ENCODE measurements at regions not wholly inside any gene's neighbourhood (a gene's known extent, or its start where the extent isn't known, plus 50 kb on each side); places are given as distances from the start of the nearest gene placed in this dataset.
"Not testable (repeated sequence)": the region's sequence is repeated elsewhere in the genome, so short reads cannot be mapped to it uniquely, and the experiment has no call there.

DNA sequence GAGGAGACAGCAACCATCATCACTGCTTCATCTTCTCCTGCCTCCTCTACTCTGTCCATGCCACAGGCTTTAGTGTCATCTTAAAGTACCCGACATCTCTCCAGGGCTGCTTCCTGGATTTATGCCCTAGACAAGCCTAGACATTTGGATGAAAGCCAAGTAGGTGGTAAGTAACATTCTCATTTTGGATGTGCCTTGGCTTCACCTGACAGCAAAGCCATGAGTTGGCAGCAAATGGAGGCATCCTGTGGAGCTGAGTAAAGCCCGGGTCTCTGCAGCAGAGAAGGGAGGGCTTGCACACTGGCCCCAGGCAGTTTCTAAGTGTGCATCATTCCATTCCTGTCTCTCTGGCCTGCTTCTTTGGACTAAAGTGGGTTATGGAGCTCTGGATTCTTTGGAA lies 299.1 kb downstream of the DMAC1 start:
- Histone ChIP-seq H3K36me3 (no peaks in the 10 kb centered on the region), H3K4me3 (no peak overlapping the region), H3K9me3 (no peaks in the 10 kb centered on the region), H3K4me1 (ENCODE audit: insufficient read depth) (no peaks in the 10 kb centered on the region), H3K27ac (no peak overlapping the region), H3K27me3 (no peaks in the 10 kb centered on the region)
- intact Hi-C loops (cut with DNase I) = no loop called here
- TF ChIP-seq EP300 (IDR thresholded peaks at IDR 0.05) = no peak
- WGBS, 3 donors = 76 to 85% (median 80%) methylated on average over 2 of the region's 2 CpGs
- no peak for DNase-seq

DNA sequence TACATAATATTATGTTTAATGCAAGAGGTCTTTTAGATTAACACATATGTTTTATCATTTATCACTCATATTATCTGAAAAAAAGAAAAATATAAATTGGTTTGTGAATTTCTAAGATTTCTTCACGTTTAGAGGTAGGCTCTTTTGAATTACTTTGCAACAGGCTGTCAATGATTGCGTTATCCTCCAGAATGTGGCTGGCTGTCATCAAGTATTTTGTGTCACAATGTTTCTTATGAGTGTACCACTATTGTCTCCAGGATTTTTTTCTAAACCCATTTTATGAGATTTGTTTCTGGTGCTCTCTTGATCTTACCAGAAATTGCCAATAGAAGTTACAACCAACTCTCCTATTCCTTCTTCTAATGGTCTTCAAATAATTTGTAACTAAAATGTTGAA lies 307.9 kb downstream of the DMAC1 start:
- H3K4me3 ChIP-seq = no peak overlapping the region
- WGBS, 3 donors = 73 to 85% (median 84%) methylated on average over 2 of the region's 2 CpGs
- no peak overlapping the region for H3K27ac ChIP-seq
- no peaks in the 10 kb centered on the region for H3K9me3 ChIP-seq
- no peaks in the 10 kb centered on the region for H3K4me1 ChIP-seq (ENCODE audit: insufficient read depth)
- no peaks in the 10 kb centered on the region for H3K27me3 ChIP-seq
- no peak for DNase-seq
- intact Hi-C loops (cut with DNase I) = no loop called here
- no peaks in the 10 kb centered on the region for H3K36me3 ChIP-seq
- TF ChIP-seq EP300 (IDR thresholded peaks at IDR 0.05) (no peak), POLR2A (IDR thresholded peaks at IDR 0.05) (no peak)

DNA sequence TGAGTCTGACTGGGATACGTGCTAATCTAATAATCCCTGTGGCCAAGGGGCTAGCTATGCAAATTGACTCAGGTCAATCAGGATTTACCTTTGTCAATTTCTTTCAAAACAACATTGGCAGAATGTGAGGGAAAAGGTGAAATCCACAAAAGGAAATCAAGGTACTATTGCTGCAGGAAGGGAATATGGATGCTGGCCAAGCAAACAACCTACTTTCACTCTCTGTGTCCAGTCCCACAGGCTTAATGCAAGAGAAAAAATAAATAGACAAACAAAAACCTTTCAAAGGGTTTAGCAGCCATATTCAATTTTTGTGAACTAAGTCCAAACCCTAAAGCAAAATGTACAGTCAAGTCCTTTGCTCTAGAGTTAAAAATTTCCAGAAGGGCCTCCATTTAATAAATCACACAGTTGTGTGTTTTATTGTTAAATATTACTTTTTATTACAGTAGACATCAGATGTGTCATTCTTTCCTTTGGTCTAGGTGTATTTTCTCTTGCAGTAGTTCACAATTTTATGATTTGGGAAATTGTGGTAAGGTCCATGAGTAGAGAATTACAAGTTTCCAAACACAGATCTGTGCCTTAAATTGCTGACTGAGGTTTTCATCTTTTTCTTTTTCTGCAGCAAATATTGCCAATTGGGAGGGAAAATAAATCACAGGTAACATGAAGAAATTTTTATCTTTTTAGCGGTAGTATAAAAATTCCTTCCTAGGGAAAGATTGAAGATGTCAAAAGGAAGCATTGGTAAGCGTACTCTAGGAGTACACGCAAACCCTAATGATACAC lies 309.1 kb downstream of the DMAC1 start:
- DNase-seq = no peak
- H3K9me3 ChIP-seq = no peaks in the 10 kb centered on the region
- no peak for TF ChIP-seq POLR2A (IDR thresholded peaks at IDR 0.05)
- no peak for TF ChIP-seq EP300 (IDR thresholded peaks at IDR 0.05)
- TF ChIP-seq, protein P1, sequence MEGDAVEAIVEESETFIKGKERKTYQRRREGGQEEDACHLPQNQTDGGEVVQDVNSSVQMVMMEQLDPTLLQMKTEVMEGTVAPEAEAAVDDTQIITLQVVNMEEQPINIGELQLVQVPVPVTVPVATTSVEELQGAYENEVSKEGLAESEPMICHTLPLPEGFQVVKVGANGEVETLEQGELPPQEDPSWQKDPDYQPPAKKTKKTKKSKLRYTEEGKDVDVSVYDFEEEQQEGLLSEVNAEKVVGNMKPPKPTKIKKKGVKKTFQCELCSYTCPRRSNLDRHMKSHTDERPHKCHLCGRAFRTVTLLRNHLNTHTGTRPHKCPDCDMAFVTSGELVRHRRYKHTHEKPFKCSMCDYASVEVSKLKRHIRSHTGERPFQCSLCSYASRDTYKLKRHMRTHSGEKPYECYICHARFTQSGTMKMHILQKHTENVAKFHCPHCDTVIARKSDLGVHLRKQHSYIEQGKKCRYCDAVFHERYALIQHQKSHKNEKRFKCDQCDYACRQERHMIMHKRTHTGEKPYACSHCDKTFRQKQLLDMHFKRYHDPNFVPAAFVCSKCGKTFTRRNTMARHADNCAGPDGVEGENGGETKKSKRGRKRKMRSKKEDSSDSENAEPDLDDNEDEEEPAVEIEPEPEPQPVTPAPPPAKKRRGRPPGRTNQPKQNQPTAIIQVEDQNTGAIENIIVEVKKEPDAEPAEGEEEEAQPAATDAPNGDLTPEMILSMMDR (IDR thresholded peaks at IDR 0.05) = no peak
- intact Hi-C loops (cut with DNase I) = no loop called here
- WGBS, 3 donors = 92 to 95% (median 95%) methylated on average over 4 of the region's 4 CpGs
- no peaks in the 10 kb centered on the region for H3K27me3 ChIP-seq
- no peak overlapping the region for H3K4me3 ChIP-seq
- H3K36me3 ChIP-seq = no peaks in the 10 kb centered on the region
- H3K27ac ChIP-seq = no peak overlapping the region
- no peaks in the 10 kb centered on the region for H3K4me1 ChIP-seq (ENCODE audit: insufficient read depth)

DNA sequence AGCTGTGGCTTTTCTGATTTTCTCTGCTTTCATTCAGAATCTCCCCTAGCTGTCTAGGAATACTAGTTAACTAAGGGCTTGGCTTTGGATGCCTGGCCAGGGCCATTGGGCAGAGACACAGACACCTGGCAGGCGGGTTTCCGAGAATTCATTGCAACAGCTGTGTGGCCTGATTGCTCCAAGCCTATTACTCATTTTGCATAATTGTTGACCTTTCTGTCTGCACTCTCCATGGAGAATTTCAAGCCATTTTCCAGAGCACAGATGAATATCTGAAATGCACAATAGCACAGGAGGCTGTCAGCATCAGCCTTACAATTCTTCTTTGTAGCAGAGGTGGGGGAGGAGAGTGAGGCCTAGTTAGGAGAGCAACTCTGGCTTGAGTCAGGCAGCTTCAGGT lies 310.5 kb downstream of the DMAC1 start:
- DNase-seq = no peak
- Histone ChIP-seq H3K4me1 (ENCODE audit: insufficient read depth) (no peaks in the 10 kb centered on the region), H3K27me3 (no peaks in the 10 kb centered on the region), H3K4me3 (no peak overlapping the region), H3K9me3 (no peaks in the 10 kb centered on the region), H3K36me3 (no peaks in the 10 kb centered on the region), H3K27ac (no peak overlapping the region)
- 73 to 83% (median 82%) methylated on average over 2 of the region's 2 CpGs for WGBS, 3 donors
- TF ChIP-seq, protein P1 (IDR thresholded peaks at IDR 0.05) = no peak
- TF ChIP-seq EP300 (IDR thresholded peaks at IDR 0.05) (no peak), POLR2A (IDR thresholded peaks at IDR 0.05) (no peak)
- intact Hi-C loops (cut with DNase I) = no loop called here

DNA sequence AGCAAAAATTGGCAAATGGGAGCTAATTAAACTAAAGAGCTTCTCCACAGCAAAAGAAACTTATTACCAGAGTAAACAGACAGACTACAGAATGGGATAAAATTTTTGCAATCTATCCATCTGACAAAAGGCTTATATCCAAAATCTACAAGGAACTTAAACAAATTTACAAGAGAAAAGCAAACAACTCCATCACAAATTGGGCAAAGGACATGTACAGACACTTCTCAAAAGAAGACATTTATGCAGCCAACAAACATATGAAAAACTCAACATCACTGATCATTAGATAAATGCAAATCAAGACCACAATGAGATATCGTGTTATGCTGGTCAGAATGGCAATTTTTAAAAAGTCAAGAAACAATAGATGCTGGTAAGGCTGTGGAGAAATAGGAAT lies 315.6 kb downstream of the DMAC1 start:
- H3K9me3 ChIP-seq; H3K36me3 ChIP-seq; H3K4me1 ChIP-seq (ENCODE audit: insufficient read depth); H3K27me3 ChIP-seq; intact Hi-C loops (cut with DNase I); H3K27ac ChIP-seq; DNase-seq; H3K4me3 ChIP-seq: not testable (repeated sequence)
- WGBS, 3 donors = 76 to 91% (median 83%) methylated on average over 1 of the region's 1 CpG

DNA sequence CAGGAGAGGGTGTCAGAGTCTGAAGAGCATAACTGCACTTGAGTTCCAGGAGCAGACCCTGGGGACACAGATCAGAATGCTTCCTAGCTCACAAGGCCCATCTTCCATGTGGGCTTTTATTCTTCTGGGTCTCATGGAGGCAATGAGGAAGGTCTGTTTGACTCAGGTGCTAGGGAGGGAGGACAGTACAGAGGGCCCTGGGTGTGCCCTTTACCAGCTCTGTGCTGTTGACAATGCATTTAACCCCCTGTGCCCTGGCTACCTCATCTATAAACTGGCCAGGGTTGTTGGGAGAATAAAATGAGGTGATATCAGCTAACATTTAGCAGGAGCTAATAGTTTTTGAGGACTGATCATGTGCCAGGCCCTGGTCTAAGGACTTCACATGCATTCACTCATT lies 318.0 kb downstream of the DMAC1 start:
- Histone ChIP-seq H3K4me1 (ENCODE audit: insufficient read depth) (no peaks in the 10 kb centered on the region), H3K27me3 (no peaks in the 10 kb centered on the region), H3K4me3 (no peak overlapping the region), H3K27ac (no peak overlapping the region), H3K36me3 (no peaks in the 10 kb centered on the region), H3K9me3 (no peaks in the 10 kb centered on the region)
- TF ChIP-seq, protein P1 (IDR thresholded peaks at IDR 0.05) = no peak
- TF ChIP-seq POLR2A (IDR thresholded peaks at IDR 0.05) = no peak
- TF ChIP-seq EP300 (IDR thresholded peaks at IDR 0.05) = no peak
- no peak for DNase-seq
- intact Hi-C loops (cut with DNase I) = no loop called here
